Transverse colon (tissue), 3 donors: ENCODE measurements at regions not wholly inside any gene's neighbourhood (a gene's known extent, or its start where the extent isn't known, plus 50 kb on each side); places are given as distances from the start of the nearest gene placed in this dataset.

Experiments used
- CTCF ChIP-seq, 5 experiments: fragments of 200-600 bp in 3 of 5; fragments of 450-650 bp in 2 of 5; sonication (generic) in 3 of 5; IDR thresholded peaks; 1 replicate in 2 of 5; 2 replicates in 3 of 5; pipeline ENCODE4 v1.5.1; 2016 to 2017; ENCODE audit warnings: antibody characterized with exemption in 5 of 5, inconsistent platforms in 3 of 5, mild to moderate bottlenecking in 2 of 5, moderate library complexity in 1 of 5
- POLR2A ChIP-seq: fragments of 450-650 bp; IDR thresholded peaks from one replicate; pipeline ENCODE4 v1.6.1; 2016; ENCODE audit warnings: antibody characterized with exemption, mild to moderate bottlenecking, moderate library complexity

- TF ChIP-seq CTCF (IDR thresholded peaks at IDR 0.05), result no peak
- no peak for TF ChIP-seq POLR2A
Measured at GRCh38 chr4:31687717-31688342, 967.7 kb downstream of the PCDH7 start.
